CD4-positive, alpha-beta T cell treated with Interleukin-6 for 4 hours (primary cell): ENCODE measurements at regions not wholly inside any gene's neighbourhood (a gene's known extent, or its start where the extent isn't known, plus 50 kb on each side); places are given as distances from the start of the nearest gene placed in this dataset.

ENCODE experiments used
- DNase-seq: peaks from one replicate; pipeline ENCODE4 v3.0.0-alpha.2; 2020; ENCODE audit warnings: mixed read lengths

- no peak for DNase-seq
Observed at GRCh38 chr1:82927753-82928152, 1071.2 kb downstream of the TTLL7 start.

DNA sequence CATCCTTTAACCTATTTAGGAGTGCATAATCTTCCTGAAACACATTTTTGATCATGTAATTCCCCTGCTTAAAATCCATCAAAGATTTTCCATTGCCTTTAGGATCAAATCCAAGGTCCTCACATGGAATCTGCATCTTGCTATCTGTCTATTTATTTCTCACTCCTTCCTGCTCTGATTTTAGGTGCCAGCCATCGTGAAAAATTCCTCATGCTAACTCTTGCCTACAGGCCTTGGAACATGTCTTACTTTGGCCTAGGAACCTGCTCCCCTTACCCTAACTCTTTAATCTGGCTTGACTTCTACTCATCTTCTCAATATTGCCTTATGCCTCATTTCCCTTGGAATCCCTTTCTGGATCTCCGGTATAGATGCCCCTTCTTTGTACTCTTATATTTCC is 1074.3 kb downstream of the TTLL7 start:
- no peak for DNase-seq

- no peak for DNase-seq
Observed at GRCh38 chr1:82923931-82924330, 1075.0 kb downstream of the TTLL7 start.

DNA sequence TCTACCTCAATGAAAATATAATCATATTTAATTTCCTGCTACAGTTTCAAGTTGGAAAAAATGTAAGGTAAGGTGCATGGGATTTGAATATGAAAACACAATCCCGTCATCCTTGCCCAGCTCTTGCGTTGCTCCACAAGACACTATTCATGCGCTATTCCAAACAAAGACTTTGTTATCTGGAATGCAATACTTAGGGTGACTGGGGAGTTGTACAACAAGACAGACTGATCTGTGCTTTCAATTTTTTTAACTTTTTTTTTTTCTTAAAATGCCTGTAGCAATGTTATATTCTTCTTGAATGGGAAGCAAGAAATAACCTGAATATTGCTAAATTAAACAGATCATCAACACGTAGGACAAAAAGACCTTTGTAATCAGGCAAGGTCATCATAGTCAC is 1077.2 kb downstream of the TTLL7 start:
- DNase-seq, result no peak

- DNase-seq, result no peak
Observed at GRCh38 chr1:82920418-82921248, 1078.3 kb downstream of the TTLL7 start.

- no peak for DNase-seq
Observed at GRCh38 chr1:82919837-82920236, 1079.1 kb downstream of the TTLL7 start.

- no peak for DNase-seq
Observed at GRCh38 chr1:82907313-82907712, 1091.6 kb downstream of the TTLL7 start.

GRCh38 chr1:82903626-82904025 is 1095.3 kb downstream of the TTLL7 start:
- no peak for DNase-seq

- no peak for DNase-seq
Observed at GRCh38 chr1:82901561-82901960, 1097.4 kb downstream of the TTLL7 start.

DNA sequence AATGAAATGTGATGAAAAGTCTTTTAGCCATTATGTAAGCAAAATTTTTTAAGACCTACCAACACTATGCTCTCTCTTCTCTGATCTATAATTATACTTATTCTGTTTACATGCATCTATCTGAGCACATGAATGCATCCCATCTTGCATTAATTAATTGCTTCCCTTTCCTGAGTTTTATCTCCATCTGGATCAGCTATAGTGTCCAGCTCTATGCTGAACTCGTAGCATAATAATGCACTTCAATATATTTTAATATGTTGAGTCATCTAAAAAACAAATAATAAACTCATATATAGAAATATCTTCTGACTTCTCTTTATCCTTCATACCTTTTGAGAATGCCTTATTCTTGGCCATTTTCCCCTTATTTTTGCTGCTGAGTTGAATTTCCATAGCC is 1097.8 kb downstream of the TTLL7 start:
- no peak for DNase-seq

DNA sequence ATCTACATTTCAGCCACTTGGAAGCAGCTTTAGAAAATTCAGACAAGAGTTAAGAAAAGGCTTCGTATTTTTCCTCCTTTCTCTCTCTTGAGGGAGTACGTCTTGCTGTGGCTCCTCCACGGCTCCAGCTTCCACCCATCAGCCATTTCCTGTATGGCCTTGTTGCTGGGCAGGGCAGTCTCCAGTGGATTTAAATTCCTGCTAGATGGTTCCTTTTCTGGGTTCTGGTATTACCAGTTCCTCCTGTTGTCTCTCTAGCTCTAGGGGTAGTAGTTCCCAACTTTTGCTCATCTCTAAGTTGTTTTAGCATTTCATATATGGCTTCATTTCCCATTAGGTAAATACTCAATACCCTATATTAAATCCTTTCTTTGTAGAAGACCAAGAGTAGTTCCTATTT is 1098.3 kb downstream of the ADGRL2 start:
- DNase-seq, result no peak

- DNase-seq, result no peak
Observed at GRCh38 chr1:82897549-82897948, 1096.8 kb downstream of the ADGRL2 start.

DNA sequence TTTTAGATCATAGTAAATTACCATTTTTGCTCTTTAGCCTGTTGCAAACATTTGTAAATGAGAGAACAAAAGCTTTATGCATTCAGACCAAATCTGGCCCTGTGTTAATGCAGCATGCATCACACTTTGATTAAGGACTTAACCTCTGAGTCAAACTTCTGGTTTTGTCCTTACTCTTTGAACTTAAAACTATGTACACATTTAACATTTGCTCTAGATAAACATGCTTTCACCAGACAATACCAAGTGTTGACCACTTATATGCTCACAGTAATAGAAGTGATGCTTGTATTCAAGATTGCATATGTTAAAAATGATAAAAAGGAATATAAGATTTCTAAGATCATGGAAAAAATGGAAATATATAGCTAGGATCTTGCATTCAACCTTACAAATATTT is 1095.3 kb downstream of the ADGRL2 start:
- no peak for DNase-seq

- DNase-seq, result no peak
Observed at GRCh38 chr1:82894635-82895034, 1093.9 kb downstream of the ADGRL2 start.

- no peak for DNase-seq
Observed at GRCh38 chr1:82893712-82894470, 1093.2 kb downstream of the ADGRL2 start.

- DNase-seq, result no peak
Observed at GRCh38 chr1:82880506-82880905, 1079.8 kb downstream of the ADGRL2 start.

- no peak for DNase-seq
Observed at GRCh38 chr1:82879701-82880305, 1079.1 kb downstream of the ADGRL2 start.

GRCh38 chr1:82875170-82875569 is 1074.4 kb downstream of the ADGRL2 start:
- no peak for DNase-seq

- DNase-seq, result no peak
Observed at GRCh38 chr1:82874041-82874440, 1073.3 kb downstream of the ADGRL2 start.

- no peak for DNase-seq
Observed at GRCh38 chr1:82870332-82870731, 1069.6 kb downstream of the ADGRL2 start.

- DNase-seq, result no peak
Observed at GRCh38 chr1:82867781-82868180, 1067.0 kb downstream of the ADGRL2 start.

- DNase-seq, result no peak
Observed at GRCh38 chr1:82861749-82862148, 1061.0 kb downstream of the ADGRL2 start.

DNA sequence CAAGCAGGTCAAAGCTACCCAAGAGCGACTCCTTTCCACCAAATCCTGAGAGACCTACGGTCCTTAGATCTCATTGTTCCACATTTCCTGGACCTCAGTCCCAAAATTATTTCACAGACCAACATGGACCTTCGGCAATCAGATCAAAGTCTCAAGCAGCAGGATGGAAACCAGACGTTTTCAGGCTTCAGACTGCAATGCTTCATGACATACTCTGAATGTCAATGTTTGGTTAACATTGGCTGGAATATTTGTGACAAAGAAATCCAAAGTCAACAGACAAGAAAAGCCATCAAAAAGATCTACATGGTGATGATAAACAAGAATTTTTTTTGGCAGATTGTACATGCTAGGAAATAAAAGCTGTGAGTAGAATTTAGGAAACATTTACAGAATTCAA is 1057.3 kb downstream of the ADGRL2 start:
- no peak for DNase-seq

- no peak for DNase-seq
Observed at GRCh38 chr1:82849460-82849859, 1048.7 kb downstream of the ADGRL2 start.
